Sigmoid colon (tissue), 6 donors: ENCODE measurements at regions not wholly inside any gene's neighbourhood (a gene's known extent, or its start where the extent isn't known, plus 50 kb on each side); places are given as distances from the start of the nearest gene placed in this dataset.

ENCODE experiments used
- DNase-seq: peaks from one replicate; pipeline ENCODE4 v3.0.0-alpha.2; 2019
- H3K27ac ChIP-seq, 4 donors: fragments of 200-600 bp; sonication (generic); one replicate each; pipeline ENCODE4 v1.5.1; 2016 to 2019; ENCODE audit warnings: mild to moderate bottlenecking in 1 of 4
- H3K27me3 ChIP-seq, 3 donors: fragments of 200-600 bp; sonication (generic); one replicate each; pipeline ENCODE4 v1.5.1; 2019; ENCODE audit warnings: mild to moderate bottlenecking in 1 of 3
- H3K36me3 ChIP-seq, 4 donors: fragments of 200-600 bp; sonication (generic); one replicate each; pipeline ENCODE4 v1.5.1; 2016 to 2019
- H3K4me1 ChIP-seq, 4 donors: fragments of 200-600 bp; sonication (generic); one replicate each; pipeline ENCODE4 v1.5.1; 2017 to 2019
- H3K4me3 ChIP-seq, 4 donors: fragments of 200-600 bp; sonication (generic); one replicate each; pipeline ENCODE4 v1.5.1; 2017 to 2019; ENCODE audit warnings: mild to moderate bottlenecking in 2 of 4, moderate library complexity in 1 of 4
- H3K9me3 ChIP-seq, 4 donors: fragments of 200-600 bp in 3 of 4; sonication (generic) in 3 of 4; one replicate each; pipeline versions ENCODE4 v1.5.1 to v1.6.1; 2013 to 2019
- EP300 ChIP-seq, 4 donors: sonication (generic); formaldehyde crosslinking; IDR thresholded peaks; one replicate each; pipeline ENCODE4 v1.6.1; 2017; ENCODE audit warnings: antibody characterized with exemption in 4 of 4
- POLR2A ChIP-seq, 2 donors: fragments of 450-650 bp; IDR thresholded peaks; one replicate each; pipeline ENCODE4 v1.6.1; 2016; ENCODE audit warnings: antibody characterized with exemption in 2 of 2, mild to moderate bottlenecking in 2 of 2, moderate library complexity in 2 of 2
- POLR2AphosphoS5 ChIP-seq, 4 donors: sonication (generic); formaldehyde crosslinking; IDR thresholded peaks; one replicate each; pipeline ENCODE4 v1.6.1; 2017; ENCODE audit warnings: antibody characterized with exemption in 4 of 4
- WGBS, 2 donors: extraction: QIAGEN DNeasy Blood & Tissue Kit; methylation state at CpG; one replicate each; pipeline ENCODE4 v1.1.7; 2013; 5-methylcytosine and 5-hydroxymethylcytosine counted together
- intact Hi-C: fragments of 100-400 bp; cut with DNase I; formaldehyde crosslinking; loops from one replicate; pipeline ENCODE4 v1.15.1; 2023
- TF ChIP-seq, protein P1 (sequence below), 4 experiments: fragments of 450-650 bp in 3 of 4; fragments of 200-600 bp in 1 of 4; IDR thresholded peaks; one replicate each; pipeline ENCODE4 v1.5.1; 2016 to 2019; ENCODE audit warnings: antibody characterized with exemption in 4 of 4, mild to moderate bottlenecking in 3 of 4, moderate library complexity in 2 of 4
- donor health status: healthy with polysubstance abuse.
- donor health status: healthy.

DNA sequence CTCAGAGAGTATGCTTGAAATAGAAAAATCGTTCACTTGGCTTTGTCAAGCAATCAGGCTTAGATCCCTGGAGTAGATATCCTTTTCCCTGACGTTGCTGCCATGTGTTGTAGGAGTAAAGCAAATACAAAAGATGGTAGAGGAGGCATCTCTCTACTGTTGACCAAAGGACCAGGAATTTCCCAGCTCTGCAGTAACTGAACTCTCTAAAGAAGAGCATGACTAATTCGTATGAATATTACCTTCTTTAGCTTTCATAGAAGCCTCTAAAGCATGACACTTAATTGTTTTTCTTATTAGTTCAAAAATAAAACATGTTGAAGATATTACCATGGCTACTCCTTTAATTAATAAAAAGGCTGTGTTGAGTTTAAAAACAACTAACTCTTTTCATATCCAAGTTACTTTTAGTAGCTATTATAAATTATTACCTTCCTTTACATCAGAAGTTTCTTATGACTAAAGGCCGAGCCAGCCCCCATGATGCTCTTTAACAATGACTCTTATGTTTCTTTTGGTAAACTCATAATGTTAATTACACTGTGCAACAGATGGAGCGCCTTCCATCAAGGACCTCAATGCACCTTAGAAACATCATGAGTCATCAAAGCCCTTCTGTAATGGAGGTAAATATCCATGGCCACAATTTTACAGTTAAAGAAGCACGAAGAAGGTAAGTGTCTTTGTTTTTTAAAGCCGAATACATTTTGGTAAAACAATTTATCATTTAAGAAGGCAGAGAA is 352.4 kb downstream of the KLF5 start:
- Histone ChIP-seq H3K27me3 (no peaks in the 10 kb centered on the region), H3K27ac (no peak overlapping the region), H3K4me3 (no peak overlapping the region), H3K4me1 (no peaks in the 10 kb centered on the region), H3K9me3 (no peaks in the 10 kb centered on the region), H3K36me3 (no peaks in the 10 kb centered on the region)
- WGBS, 2 donors, result 79 to 84% methylated on average over 7 of the region's 7 CpGs
- DNase-seq, result no peak
- intact Hi-C loops, result no loop called here
- TF ChIP-seq POLR2AphosphoS5 (IDR thresholded peaks at IDR 0.05) (no peak), EP300 (IDR thresholded peaks at IDR 0.05) (no peak), POLR2A (IDR thresholded peaks at IDR 0.05) (no peak)
- TF ChIP-seq, protein P1, sequence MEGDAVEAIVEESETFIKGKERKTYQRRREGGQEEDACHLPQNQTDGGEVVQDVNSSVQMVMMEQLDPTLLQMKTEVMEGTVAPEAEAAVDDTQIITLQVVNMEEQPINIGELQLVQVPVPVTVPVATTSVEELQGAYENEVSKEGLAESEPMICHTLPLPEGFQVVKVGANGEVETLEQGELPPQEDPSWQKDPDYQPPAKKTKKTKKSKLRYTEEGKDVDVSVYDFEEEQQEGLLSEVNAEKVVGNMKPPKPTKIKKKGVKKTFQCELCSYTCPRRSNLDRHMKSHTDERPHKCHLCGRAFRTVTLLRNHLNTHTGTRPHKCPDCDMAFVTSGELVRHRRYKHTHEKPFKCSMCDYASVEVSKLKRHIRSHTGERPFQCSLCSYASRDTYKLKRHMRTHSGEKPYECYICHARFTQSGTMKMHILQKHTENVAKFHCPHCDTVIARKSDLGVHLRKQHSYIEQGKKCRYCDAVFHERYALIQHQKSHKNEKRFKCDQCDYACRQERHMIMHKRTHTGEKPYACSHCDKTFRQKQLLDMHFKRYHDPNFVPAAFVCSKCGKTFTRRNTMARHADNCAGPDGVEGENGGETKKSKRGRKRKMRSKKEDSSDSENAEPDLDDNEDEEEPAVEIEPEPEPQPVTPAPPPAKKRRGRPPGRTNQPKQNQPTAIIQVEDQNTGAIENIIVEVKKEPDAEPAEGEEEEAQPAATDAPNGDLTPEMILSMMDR (IDR thresholded peaks at IDR 0.05), result no peak

DNA sequence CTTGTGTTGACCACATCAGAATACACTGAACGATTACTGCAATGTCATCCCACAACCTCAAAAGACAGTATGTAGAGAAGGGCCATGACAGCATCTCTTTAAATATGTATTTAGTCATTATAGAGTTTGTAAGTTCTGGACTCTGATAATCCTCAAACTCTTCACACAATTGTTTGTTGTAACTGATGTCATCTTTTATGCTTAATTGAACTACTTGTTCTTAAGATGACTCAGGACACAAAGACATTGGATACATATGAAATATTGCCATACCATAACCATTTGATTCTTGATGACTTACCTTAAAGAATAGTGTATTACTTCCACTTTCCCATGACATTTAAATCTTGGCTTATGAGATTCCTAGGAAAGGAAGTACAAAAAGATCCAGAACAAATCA is 347.6 kb downstream of the KLF5 start:
- Histone ChIP-seq H3K4me1 (no peaks in the 10 kb centered on the region), H3K4me3 (no peak overlapping the region), H3K36me3 (no peaks in the 10 kb centered on the region), H3K27me3 (no peaks in the 10 kb centered on the region), H3K9me3 (no peaks in the 10 kb centered on the region), H3K27ac (no peak overlapping the region)
- WGBS, 2 donors, result 70 to 71% methylated on average over 1 of the region's 1 CpG
- no peak for DNase-seq
- TF ChIP-seq POLR2AphosphoS5 (IDR thresholded peaks at IDR 0.05) (no peak), POLR2A (IDR thresholded peaks at IDR 0.05) (no peak), EP300 (IDR thresholded peaks at IDR 0.05) (no peak)
- TF ChIP-seq, protein P1 (IDR thresholded peaks at IDR 0.05), result no peak
- intact Hi-C loops, result no loop called here

DNA sequence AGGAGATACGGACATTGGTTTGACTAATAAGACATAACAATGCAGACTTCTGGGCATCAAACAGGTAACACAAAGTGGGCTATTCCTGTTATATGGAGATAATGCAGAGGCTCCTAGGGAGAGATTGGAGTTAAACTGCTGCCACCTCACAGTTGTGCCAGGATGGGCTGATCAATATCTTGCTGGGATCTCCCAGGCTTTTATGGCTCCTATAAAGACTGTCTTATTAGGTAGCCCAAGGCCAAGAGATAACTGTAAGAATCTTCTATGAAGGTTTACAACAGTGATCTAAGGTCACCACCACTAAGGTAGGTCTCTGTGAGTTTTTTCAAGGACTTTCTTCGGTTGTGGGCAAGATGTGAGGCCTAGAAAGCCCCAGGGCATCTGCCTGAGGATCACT is 345.8 kb downstream of the KLF5 start:
- TF ChIP-seq, protein P1 (IDR thresholded peaks at IDR 0.05), result no peak
- TF ChIP-seq POLR2A (IDR thresholded peaks at IDR 0.05) (no peak), EP300 (IDR thresholded peaks at IDR 0.05) (no peak), POLR2AphosphoS5 (IDR thresholded peaks at IDR 0.05) (no peak)
- H3K36me3 ChIP-seq, result no peaks in the 10 kb centered on the region
- H3K4me1 ChIP-seq, result no peaks in the 10 kb centered on the region
- H3K27ac ChIP-seq, result no peak overlapping the region
- whole genome bisulfite sequencing, 2 donors, result 26 to 34% methylated on average over 2 of the region's 2 CpGs
- no peak overlapping the region for H3K4me3 ChIP-seq
- intact Hi-C loops, result no loop called here
- no peak for DNase-seq
- H3K27me3 ChIP-seq, result no peaks in the 10 kb centered on the region
- no peaks in the 10 kb centered on the region for H3K9me3 ChIP-seq

DNA sequence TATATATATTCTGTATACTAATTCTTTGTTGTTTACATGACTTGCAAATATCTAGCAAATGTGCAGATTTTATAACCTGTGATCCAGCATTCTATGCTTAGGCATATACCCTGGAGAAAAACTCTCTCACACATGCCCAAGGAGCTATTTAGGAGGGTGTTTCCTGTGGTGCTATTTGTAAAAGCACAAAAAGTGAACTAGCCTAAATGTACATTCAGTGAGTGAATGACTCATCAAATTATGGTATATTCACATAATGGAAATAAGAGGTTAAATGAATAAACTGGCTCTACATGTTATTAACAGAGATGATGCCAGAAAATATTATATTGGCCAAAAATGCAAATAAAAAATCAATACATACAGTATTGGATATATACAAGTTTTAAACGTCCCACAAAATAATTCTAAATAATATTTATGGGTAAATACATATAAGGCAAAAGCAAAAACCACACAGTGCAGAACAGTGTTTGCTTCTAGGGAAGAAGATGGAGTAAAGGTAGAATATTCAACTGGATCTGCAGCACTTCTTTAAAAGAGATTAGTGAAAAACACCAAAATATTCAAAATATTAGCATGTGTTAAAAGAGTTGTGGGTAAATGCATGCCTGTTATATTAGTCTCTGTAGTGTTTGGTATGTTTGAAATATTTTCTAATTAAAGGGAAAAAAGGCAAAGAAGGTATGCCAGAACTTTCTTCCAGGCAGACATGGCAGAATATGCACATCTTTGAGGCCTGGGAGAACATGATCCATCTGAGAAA is 344.7 kb downstream of the KLF5 start:
- TF ChIP-seq POLR2AphosphoS5 (IDR thresholded peaks at IDR 0.05) (no peak), POLR2A (IDR thresholded peaks at IDR 0.05) (no peak), EP300 (IDR thresholded peaks at IDR 0.05) (no peak)
- TF ChIP-seq, protein P1 (IDR thresholded peaks at IDR 0.05), result no peak
- no peak for DNase-seq
- Histone ChIP-seq H3K27ac (no peak overlapping the region), H3K4me3 (no peak overlapping the region), H3K9me3 (no peaks in the 10 kb centered on the region), H3K27me3 (no peaks in the 10 kb centered on the region), H3K4me1 (no peaks in the 10 kb centered on the region), H3K36me3 (no peaks in the 10 kb centered on the region)
- intact Hi-C loops, result no loop called here
- 75 to 81% methylated on average over 1 of the region's 1 CpG for WGBS, 2 donors
